ENCODE measurements at regions not wholly inside any gene's neighbourhood (a gene's known extent, or its start where the extent isn't known, plus 50 kb on each side); places are given as distances from the start of the nearest gene placed in this dataset.
"Not testable (repeated sequence)": the region's sequence is repeated elsewhere in the genome, so short reads cannot be mapped to it uniquely, and the experiment has no call there.

DNA sequence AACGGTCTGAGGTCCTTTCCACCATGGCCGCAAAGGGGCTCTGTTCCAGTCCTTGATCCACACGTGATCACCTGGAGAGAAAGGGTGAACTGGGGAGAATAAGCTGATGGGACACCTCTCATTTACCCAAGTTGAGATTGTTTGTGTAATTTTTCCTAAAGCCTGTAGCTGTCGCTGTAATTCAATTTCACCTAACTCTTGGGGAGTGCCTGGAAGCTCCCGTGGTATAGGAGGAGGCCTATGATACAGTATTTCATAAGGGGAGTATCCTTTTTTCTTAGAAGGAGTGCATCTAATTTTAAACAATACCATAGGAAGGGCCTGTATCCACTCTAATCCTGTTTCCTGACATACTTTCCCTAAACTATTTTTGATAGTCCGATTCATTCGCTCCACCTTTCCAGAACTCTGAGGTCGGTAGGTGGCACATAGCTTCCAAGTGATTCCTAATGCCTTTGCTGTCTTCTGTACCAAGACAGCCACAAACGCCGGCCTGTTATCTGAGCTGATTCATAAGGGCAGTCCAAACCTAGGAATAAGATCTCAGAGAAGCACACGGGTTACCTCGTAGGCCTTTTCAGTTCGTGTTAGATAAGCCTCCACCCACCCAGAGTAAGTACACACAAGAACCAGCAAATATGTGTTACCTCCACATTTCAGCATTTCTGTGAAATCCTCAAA is 78.9 kb upstream of the VEPH1 start:
- H3K9me3 ChIP-seq (ENCODE audit: control insufficient read depth, low read depth, low read length); H3K27ac ChIP-seq (ENCODE audit: insufficient read length, low read depth, low read length); H3K4ac ChIP-seq (ENCODE audit: low read depth, low read length); H3K4me1 Mint-ChIP-seq; H2BK12ac ChIP-seq (ENCODE audit: insufficient read length, low read depth, low read length); H2BK5ac ChIP-seq (ENCODE audit: insufficient read length, low read length); H3K9me3 Mint-ChIP-seq; H2AFZ ChIP-seq (ENCODE audit: low read length); H3K14ac ChIP-seq (ENCODE audit: insufficient read depth, low read length); H3K56ac ChIP-seq (ENCODE audit: insufficient read length, low read depth, low read length); H4K8ac ChIP-seq (replicated peaks; ENCODE audit: insufficient read length, low read depth, low read length); H3K79me1 ChIP-seq (ENCODE audit: insufficient read depth, low read depth, low read length, poor library complexity, severe bottlenecking); H3K27me3 Mint-ChIP-seq (ENCODE audit: low read depth); H3K23me2 ChIP-seq (ENCODE audit: insufficient read length, low read depth, low read length, poor library complexity, severe bottlenecking); H2BK120ac ChIP-seq (ENCODE audit: low read depth, low read length, poor library complexity, severe bottlenecking); H2BK15ac ChIP-seq (ENCODE audit: low read depth, low read length); H3K23ac ChIP-seq (ENCODE audit: insufficient read length, low read depth, low read length); DNase-seq; H4K5ac ChIP-seq (ENCODE audit: insufficient read length, low read depth, low read length); H3T11ph ChIP-seq (ENCODE audit: low read length); H3K27me3 ChIP-seq (ENCODE audit: insufficient read depth, low read length); H3K36me3 Mint-ChIP-seq (ENCODE audit: insufficient read depth in 1 of 3, low read depth in 3 of 3); H3K18ac ChIP-seq (ENCODE audit: insufficient read length, low read depth, low read length); H4K20me1 ChIP-seq (ENCODE audit: control insufficient read depth, insufficient read depth, insufficient read length); H3K4me3 Mint-ChIP-seq; H3K4me2 ChIP-seq (ENCODE audit: insufficient read depth, insufficient read length, low read length); H4K91ac ChIP-seq (ENCODE audit: insufficient read length, low read depth, low read length); H2BK20ac ChIP-seq (ENCODE audit: low read depth, low read length, poor library complexity, severe bottlenecking); H2AK5ac ChIP-seq (ENCODE audit: insufficient read length, low read length); H3K79me2 ChIP-seq (ENCODE audit: insufficient read depth, low read length); H3K4me1 ChIP-seq (ENCODE audit: insufficient read depth, low read length); H3K9ac ChIP-seq (ENCODE audit: extremely low read depth, insufficient read length, low read length): not testable (repeated sequence)
- peak overlapping the region in 1 of 3 experiments; percentile 67; a peak in 1 of 7 replicates for H3K27ac Mint-ChIP-seq
- WGBS (ENCODE audit: extremely low coverage, insufficient read length, low lambda C conversion rate) = no CpG with 5 or more reads among the region's 13 CpGs
- TF ChIP-seq, protein P1, sequence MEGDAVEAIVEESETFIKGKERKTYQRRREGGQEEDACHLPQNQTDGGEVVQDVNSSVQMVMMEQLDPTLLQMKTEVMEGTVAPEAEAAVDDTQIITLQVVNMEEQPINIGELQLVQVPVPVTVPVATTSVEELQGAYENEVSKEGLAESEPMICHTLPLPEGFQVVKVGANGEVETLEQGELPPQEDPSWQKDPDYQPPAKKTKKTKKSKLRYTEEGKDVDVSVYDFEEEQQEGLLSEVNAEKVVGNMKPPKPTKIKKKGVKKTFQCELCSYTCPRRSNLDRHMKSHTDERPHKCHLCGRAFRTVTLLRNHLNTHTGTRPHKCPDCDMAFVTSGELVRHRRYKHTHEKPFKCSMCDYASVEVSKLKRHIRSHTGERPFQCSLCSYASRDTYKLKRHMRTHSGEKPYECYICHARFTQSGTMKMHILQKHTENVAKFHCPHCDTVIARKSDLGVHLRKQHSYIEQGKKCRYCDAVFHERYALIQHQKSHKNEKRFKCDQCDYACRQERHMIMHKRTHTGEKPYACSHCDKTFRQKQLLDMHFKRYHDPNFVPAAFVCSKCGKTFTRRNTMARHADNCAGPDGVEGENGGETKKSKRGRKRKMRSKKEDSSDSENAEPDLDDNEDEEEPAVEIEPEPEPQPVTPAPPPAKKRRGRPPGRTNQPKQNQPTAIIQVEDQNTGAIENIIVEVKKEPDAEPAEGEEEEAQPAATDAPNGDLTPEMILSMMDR (conservative IDR thresholded peaks at IDR 0.05) = peak; percentile 62

Measured in H9 (cell line).